Fibroblast of lung (primary cell): ENCODE measurements at regions not wholly inside any gene's neighbourhood (a gene's known extent, or its start where the extent isn't known, plus 50 kb on each side); places are given as distances from the start of the nearest gene placed in this dataset.

Experiments
- EZH2 ChIP-seq: IDR thresholded peaks from 2 replicates; pipeline ENCODE4 v1.5.1; 2012; ENCODE audit warnings: low read length, control low read depth, mild to moderate bottlenecking; ENCODE audit errors: missing control alignments
- TF ChIP-seq, protein P1 (sequence below), 2 donors: IDR thresholded peaks in 1 of 2; conservative IDR thresholded peaks in 1 of 2; 1 replicate in 1 of 2; 2 replicates in 1 of 2; pipeline ENCODE4 v1.5.1; 2011 to 2012; ENCODE audit warnings: low read length in 2 of 2, control low read depth in 1 of 2, inconsistent platforms in 1 of 2, low read depth in 1 of 2, mild to moderate bottlenecking in 1 of 2

GRCh38 chr1:48139275-48139674 is 83.2 kb upstream of the SLC5A9 start:
- TF ChIP-seq, protein P1, sequence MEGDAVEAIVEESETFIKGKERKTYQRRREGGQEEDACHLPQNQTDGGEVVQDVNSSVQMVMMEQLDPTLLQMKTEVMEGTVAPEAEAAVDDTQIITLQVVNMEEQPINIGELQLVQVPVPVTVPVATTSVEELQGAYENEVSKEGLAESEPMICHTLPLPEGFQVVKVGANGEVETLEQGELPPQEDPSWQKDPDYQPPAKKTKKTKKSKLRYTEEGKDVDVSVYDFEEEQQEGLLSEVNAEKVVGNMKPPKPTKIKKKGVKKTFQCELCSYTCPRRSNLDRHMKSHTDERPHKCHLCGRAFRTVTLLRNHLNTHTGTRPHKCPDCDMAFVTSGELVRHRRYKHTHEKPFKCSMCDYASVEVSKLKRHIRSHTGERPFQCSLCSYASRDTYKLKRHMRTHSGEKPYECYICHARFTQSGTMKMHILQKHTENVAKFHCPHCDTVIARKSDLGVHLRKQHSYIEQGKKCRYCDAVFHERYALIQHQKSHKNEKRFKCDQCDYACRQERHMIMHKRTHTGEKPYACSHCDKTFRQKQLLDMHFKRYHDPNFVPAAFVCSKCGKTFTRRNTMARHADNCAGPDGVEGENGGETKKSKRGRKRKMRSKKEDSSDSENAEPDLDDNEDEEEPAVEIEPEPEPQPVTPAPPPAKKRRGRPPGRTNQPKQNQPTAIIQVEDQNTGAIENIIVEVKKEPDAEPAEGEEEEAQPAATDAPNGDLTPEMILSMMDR (conservative IDR thresholded peaks at IDR 0.05 in 1 of 2, IDR thresholded peaks at IDR 0.05 in 1 of 2; ENCODE audit: low read depth in 1 of 2, low read length in 2 of 2) = no peak
- no peak for TF ChIP-seq EZH2
